ENCODE measurements at regions not wholly inside any gene's neighbourhood (a gene's known extent, or its start where the extent isn't known, plus 50 kb on each side); places are given as distances from the start of the nearest gene placed in this dataset.

- DNase-seq: no peak
These were observed 51.9 kb downstream of the CEBPB start for GRCh38 chr20:50242548-50242862.

- no peak for DNase-seq
These were observed 52.4 kb downstream of the CEBPB start for GRCh38 chr20:50242863-50243609.

- no peak for DNase-seq
These were observed 53.2 kb downstream of the CEBPB start for GRCh38 chr20:50243610-50244351.

GRCh38 chr20:50244352-50245149 lies 53.9 kb downstream of the CEBPB start:
- DNase-seq: no peak

GRCh38 chr20:50245498-50246366 lies 55.1 kb downstream of the CEBPB start:
- no peak for DNase-seq

GRCh38 chr20:50246367-50247195 lies 56.0 kb downstream of the CEBPB start:
- no peak for DNase-seq

- DNase-seq: no peak
These were observed 56.8 kb downstream of the CEBPB start for GRCh38 chr20:50247196-50248094.

- no peak for DNase-seq
These were observed 57.5 kb downstream of the CEBPB start for GRCh38 chr20:50248104-50248641.

DNA sequence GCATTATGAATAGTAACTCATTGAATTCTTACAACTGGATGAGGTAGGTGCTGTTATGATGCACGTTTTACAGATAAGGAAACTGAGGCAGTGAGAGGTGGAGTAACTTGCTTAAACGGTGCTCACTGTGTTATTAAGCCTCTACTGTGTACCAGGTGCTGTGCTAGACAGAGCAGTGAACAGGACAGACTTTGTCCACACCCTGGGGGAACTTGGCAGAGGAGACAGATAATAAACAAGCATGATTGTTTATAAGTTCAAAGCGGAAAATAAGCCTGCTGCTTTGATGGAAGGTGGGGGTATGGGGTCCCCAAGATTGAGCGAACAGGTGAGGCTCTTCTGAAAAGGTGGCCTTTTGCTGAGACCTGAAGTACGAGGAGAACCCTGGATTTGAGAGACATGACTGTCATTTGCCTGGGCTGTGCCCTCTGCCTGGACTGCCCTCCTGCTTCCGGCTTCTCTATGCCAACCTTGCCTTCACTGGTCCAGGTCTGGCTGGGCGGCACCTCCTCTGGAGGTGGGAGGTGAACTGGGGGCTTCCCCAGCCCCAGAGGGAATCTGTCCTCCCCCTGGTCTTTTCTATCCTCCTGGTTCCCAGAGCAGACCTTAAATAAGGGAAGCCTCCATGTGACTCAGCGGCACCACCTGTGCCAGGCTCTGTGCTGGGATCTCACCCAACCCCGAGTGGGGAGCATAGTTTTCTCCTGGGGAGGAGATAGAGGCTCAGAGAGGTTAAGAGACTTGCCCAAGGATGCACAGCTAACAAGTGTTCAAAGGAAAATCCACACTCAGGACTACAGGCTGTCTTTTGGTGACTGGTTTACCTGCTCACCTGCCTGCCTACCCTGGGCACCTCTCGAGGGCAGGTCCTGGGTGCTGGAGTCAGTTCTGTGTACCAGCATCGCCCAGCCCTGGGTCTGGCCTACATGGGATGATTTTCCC lies 59.1 kb downstream of the CEBPB start:
- no peak for DNase-seq

DNA sequence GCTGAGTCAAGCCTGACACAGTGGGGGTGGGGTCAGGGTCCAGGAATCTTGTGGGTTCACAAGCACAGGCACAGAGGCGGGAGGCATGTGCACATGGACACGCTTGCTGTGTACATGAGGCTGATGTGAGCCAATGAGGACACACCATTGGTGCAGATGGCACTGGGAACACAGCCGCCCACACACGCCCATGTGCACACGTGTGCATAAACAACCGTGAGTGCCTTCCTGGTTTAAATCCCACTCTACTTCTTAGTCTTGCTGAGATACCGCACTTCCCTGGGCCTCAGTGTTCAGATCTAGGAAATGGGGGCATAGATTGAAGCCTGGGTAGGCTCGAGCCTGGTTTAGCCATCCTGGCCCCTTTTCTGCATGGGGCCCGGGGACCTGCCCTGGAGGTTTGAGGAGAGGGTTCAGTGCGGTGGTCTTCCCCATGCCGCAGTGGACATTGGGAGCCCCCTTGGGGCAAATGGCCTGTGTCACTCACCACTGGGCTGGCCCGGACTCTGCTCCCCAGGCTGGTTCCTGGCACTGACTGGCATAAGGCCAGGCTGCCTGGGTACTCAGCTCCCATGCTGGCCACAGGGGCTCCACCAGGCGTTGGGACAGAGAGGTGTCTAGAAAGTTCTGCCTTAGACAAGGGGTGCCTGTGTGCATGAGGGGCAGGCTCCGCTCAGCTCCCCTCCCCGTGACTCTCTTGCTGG lies 60.2 kb downstream of the CEBPB start:
- no peak for DNase-seq

GRCh38 chr20:50251383-50251748 lies 60.7 kb downstream of the CEBPB start:
- no peak for DNase-seq

GRCh38 chr20:50251992-50252511 lies 61.4 kb downstream of the CEBPB start:
- no peak for DNase-seq

- no peak for DNase-seq
These were observed 62.1 kb downstream of the CEBPB start for GRCh38 chr20:50252701-50253100.

- DNase-seq: no peak
These were observed 62.5 kb downstream of the CEBPB start for GRCh38 chr20:50253101-50253500.

DNA sequence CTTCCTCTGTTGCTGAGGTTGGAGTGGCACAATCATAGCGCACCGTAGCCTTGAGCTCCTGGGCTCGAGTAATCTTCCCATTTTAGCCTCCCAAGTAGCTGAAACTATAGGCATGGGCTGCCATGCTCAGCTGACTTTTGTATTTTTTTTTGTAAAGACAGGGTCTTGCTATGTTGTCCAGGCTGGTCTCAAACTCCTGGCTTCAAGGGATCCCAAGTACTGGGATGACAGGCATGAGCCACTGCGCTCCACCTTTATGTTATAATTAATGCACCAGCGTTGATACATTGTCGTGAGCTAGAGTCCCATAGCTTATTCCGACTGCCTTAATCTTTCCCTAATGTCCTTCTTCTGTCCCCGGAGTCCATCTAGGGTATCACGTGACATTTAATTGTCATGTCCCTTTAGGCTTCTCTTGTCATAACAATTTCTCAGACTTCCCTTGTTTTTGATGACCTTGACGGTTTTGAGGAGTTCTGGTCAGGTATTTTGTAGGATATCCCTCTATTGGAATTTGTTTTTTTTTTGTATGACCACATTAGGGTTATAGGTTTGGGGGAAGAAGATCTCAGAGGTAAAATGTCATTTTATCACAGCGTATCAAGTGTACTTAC lies 63.9 kb downstream of the CEBPB start:
- DNase-seq: no peak

DNA sequence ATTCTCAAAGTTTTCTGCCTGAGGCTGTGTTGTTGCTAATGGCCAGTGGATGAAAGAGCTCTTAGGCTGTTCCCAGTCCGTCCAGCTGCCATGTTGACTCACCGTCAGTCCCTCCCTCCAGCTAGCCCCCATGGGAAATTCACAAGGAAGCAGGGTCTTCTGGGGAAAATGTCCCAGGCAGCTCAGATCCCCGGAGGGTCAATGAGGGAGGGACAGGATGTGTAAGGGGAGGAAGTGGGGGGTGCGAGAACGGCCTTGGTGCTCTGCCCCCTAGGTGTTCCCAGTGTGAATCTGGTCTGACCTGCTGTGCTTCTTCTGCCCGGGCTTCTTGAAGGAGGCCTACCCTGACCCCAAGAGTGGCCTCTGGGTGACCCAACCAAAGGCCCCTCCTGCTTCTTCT lies 65.9 kb downstream of the CEBPB start:
- DNase-seq: no peak

DNA sequence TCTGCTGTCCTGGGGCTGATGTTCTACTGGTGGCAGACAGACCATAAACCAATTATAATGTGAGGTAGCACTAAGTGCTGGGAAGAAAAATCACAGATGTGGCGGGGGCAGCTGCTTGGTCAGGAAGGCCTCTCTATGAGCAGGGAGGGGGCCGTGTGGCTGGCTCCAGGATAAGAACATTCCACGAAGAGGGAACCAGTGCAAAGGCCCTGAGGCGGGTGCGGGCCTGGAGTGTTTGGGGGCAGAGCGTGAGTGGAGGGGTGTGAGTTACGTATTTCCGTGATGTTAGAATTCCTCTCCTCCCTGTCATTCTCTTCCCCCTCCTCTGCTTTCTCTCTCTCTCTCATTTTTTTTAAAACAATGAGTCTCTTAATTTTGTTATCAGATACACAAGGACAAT lies 67.2 kb downstream of the CEBPB start:
- DNase-seq: no peak

Measured in central memory CD4-positive, alpha-beta T cell (primary cell).